ENCODE measurements at regions not wholly inside any gene's neighbourhood (a gene's known extent, or its start where the extent isn't known, plus 50 kb on each side); places are given as distances from the start of the nearest gene placed in this dataset.

DNA sequence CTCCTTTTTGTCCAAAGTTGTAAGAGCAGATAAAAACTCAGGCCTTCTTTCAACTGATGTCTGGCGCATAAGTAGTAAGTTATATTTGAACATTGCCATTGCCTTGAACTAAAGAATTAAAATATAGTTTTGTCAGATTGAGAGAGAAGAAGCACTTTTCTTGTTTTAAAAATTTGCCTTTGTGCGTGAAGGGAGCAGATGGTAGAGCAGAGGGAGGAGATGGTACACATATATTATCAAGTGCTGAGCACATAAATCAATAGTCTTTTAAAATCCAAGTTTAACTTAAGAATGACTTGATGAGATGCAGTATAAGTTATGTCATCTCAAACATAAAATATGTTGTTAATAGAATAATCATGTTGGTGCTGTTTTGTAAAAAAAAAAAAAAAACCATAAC lies 504.6 kb upstream of the KLHL1 start:
- TF ChIP-seq ZNF10 (tag by site-specific recombination; IDR thresholded peaks at IDR 0.05): no peak
- TF ChIP-seq, protein P1, sequence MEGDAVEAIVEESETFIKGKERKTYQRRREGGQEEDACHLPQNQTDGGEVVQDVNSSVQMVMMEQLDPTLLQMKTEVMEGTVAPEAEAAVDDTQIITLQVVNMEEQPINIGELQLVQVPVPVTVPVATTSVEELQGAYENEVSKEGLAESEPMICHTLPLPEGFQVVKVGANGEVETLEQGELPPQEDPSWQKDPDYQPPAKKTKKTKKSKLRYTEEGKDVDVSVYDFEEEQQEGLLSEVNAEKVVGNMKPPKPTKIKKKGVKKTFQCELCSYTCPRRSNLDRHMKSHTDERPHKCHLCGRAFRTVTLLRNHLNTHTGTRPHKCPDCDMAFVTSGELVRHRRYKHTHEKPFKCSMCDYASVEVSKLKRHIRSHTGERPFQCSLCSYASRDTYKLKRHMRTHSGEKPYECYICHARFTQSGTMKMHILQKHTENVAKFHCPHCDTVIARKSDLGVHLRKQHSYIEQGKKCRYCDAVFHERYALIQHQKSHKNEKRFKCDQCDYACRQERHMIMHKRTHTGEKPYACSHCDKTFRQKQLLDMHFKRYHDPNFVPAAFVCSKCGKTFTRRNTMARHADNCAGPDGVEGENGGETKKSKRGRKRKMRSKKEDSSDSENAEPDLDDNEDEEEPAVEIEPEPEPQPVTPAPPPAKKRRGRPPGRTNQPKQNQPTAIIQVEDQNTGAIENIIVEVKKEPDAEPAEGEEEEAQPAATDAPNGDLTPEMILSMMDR (tag by site-specific recombination; IDR thresholded peaks at IDR 0.05): no peak
- no peak for TF ChIP-seq ZNF140 (tag by site-specific recombination; IDR thresholded peaks at IDR 0.05)
- no peak for TF ChIP-seq SP2 (tag by site-specific recombination; IDR thresholded peaks at IDR 0.05)
- no peak for TF ChIP-seq ZNF184 (tag by site-specific recombination; IDR thresholded peaks at IDR 0.05)
- TF ChIP-seq, protein P2, sequence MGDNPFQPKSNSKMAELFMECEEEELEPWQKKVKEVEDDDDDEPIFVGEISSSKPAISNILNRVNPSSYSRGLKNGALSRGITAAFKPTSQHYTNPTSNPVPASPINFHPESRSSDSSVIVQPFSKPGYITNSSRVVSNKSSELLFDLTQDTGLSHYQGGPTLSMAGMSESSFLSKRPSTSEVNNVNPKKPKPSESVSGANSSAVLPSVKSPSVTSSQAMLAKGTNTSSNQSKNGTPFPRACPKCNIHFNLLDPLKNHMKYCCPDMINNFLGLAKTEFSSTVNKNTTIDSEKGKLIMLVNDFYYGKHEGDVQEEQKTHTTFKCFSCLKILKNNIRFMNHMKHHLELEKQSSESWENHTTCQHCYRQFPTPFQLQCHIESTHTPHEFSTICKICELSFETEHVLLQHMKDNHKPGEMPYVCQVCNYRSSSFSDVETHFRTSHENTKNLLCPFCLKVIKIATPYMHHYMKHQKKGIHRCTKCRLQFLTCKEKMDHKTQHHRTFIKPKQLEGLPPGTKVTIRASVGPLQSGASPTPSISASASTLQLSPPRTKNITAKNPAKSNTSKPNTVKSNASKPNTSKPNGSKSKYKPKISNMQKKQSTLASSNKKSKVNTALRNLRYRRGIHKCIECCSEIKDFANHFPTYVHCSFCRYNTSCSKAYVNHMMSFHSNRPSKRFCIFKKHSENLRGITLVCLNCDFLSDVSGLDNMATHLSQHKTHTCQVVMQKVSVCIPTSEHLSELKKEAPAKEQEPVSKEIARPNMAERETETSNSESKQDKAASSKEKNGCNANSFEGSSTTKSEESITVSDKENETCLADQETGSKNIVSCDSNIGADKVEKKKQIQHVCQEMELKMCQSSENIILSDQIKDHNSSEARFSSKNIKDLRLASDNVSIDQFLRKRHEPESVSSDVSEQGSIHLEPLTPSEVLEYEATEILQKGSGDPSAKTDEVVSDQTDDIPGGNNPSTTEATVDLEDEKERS (tag by site-specific recombination; IDR thresholded peaks at IDR 0.05): no peak
- no peak for TF ChIP-seq ZNF585B (tag by site-specific recombination; IDR thresholded peaks at IDR 0.05)
- TF ChIP-seq ZNF830 (tag by site-specific recombination; IDR thresholded peaks at IDR 0.05; ENCODE audit: low read depth): no peak
- TF ChIP-seq WT1 (tag by site-specific recombination; IDR thresholded peaks at IDR 0.05): no peak
- TF ChIP-seq ZNF626 (tag by site-specific recombination; IDR thresholded peaks at IDR 0.05): no peak
- no peak for TF ChIP-seq ZNF521 (tag by site-specific recombination; IDR thresholded peaks at IDR 0.05)
- TF ChIP-seq, protein P3, sequence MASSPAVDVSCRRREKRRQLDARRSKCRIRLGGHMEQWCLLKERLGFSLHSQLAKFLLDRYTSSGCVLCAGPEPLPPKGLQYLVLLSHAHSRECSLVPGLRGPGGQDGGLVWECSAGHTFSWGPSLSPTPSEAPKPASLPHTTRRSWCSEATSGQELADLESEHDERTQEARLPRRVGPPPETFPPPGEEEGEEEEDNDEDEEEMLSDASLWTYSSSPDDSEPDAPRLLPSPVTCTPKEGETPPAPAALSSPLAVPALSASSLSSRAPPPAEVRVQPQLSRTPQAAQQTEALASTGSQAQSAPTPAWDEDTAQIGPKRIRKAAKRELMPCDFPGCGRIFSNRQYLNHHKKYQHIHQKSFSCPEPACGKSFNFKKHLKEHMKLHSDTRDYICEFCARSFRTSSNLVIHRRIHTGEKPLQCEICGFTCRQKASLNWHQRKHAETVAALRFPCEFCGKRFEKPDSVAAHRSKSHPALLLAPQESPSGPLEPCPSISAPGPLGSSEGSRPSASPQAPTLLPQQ (tag by site-specific recombination; IDR thresholded peaks at IDR 0.05): no peak
- no peak for TF ChIP-seq ZNF19 (tag by site-specific recombination; IDR thresholded peaks at IDR 0.05; ENCODE audit: low read depth)

Measured in HEK293 (cell line).